ENCODE measurements at regions not wholly inside any gene's neighbourhood (a gene's known extent, or its start where the extent isn't known, plus 50 kb on each side); places are given as distances from the start of the nearest gene placed in this dataset.
"Not testable (repeated sequence)": the region's sequence is repeated elsewhere in the genome, so short reads cannot be mapped to it uniquely, and the experiment has no call there.

GRCh38 chr1:76740956-76741355 lies 126.3 kb upstream of the ST6GALNAC5 start:
- not testable (repeated sequence) for H2BK120ac ChIP-seq (ENCODE audit: low read depth, low read length, poor library complexity, severe bottlenecking); H3K18ac ChIP-seq (ENCODE audit: insufficient read length, low read depth, low read length); H3K14ac ChIP-seq (ENCODE audit: insufficient read depth, low read length); H3K56ac ChIP-seq (ENCODE audit: insufficient read length, low read depth, low read length); H3K27me3 ChIP-seq (ENCODE audit: insufficient read depth, low read length); H4K8ac ChIP-seq (replicated peaks; ENCODE audit: insufficient read length, low read depth, low read length); H3K36me3 Mint-ChIP-seq (ENCODE audit: insufficient read depth in 1 of 3, low read depth in 3 of 3); H3K27ac Mint-ChIP-seq; H3K23me2 ChIP-seq (ENCODE audit: insufficient read length, low read depth, low read length, poor library complexity, severe bottlenecking); H2AK5ac ChIP-seq (ENCODE audit: insufficient read length, low read length); H3K79me1 ChIP-seq (ENCODE audit: insufficient read depth, low read depth, low read length, poor library complexity, severe bottlenecking); H2AFZ ChIP-seq (ENCODE audit: low read length); H3K27me3 Mint-ChIP-seq (ENCODE audit: low read depth); H3K23ac ChIP-seq (ENCODE audit: insufficient read length, low read depth, low read length); H3K4me1 ChIP-seq (ENCODE audit: insufficient read depth, low read length); H3K4me3 Mint-ChIP-seq; H4K20me1 ChIP-seq (ENCODE audit: control insufficient read depth, insufficient read depth, insufficient read length); H4K5ac ChIP-seq (ENCODE audit: insufficient read length, low read depth, low read length); DNase-seq; H3T11ph ChIP-seq (ENCODE audit: low read length); H3K4me2 ChIP-seq (ENCODE audit: insufficient read depth, insufficient read length, low read length); H3K9me3 ChIP-seq (ENCODE audit: control insufficient read depth, low read depth, low read length); H2BK12ac ChIP-seq (ENCODE audit: insufficient read length, low read depth, low read length); H2BK15ac ChIP-seq (ENCODE audit: low read depth, low read length); H2BK20ac ChIP-seq (ENCODE audit: low read depth, low read length, poor library complexity, severe bottlenecking); H3K27ac ChIP-seq (ENCODE audit: insufficient read length, low read depth, low read length); H2BK5ac ChIP-seq (ENCODE audit: insufficient read length, low read length); H3K79me2 ChIP-seq (ENCODE audit: insufficient read depth, low read length); H4K91ac ChIP-seq (ENCODE audit: insufficient read length, low read depth, low read length); H3K4me1 Mint-ChIP-seq; H3K4ac ChIP-seq (ENCODE audit: low read depth, low read length); H3K9ac ChIP-seq (ENCODE audit: extremely low read depth, insufficient read length, low read length)
- peaks cover 7 to 15% of the 10 kb centered on the region in 2 experiments for H3K9me3 Mint-ChIP-seq
- no CpG with 5 or more reads among the region's 8 CpGs for WGBS (ENCODE audit: extremely low coverage, insufficient read length, low lambda C conversion rate)
